ENCODE measurements at regions not wholly inside any gene's neighbourhood (a gene's known extent, or its start where the extent isn't known, plus 50 kb on each side); places are given as distances from the start of the nearest gene placed in this dataset.

- H3K27me3 ChIP-seq (replicated peaks in 1 of 4; ENCODE audit: control insufficient read depth in 3 of 4, extremely low read depth in 1 of 4, insufficient read depth in 3 of 4, low read length in 3 of 4): no peaks in the 10 kb centered on the region
- H3K79me1 ChIP-seq (ENCODE audit: low read depth, low read length): no peaks in the 10 kb centered on the region
- H2BK15ac ChIP-seq (ENCODE audit: low read length): peak overlapping the region; percentile 1; the same call in 1 of the 2 replicates
- no peak overlapping the region for H3K4ac ChIP-seq (replicated peaks; ENCODE audit: insufficient read length, low read depth, low read length)
- DNase-seq (ENCODE audit: low read depth in 1 of 2, low spot score in 2 of 2) (no peak), FAIRE-seq (no peak)
- H2BK12ac ChIP-seq (ENCODE audit: low read depth, low read length): no peak overlapping the region
- H3K27ac ChIP-seq (ENCODE audit: low read depth, low read length): no peak overlapping the region
- no peak overlapping the region for H4K5ac ChIP-seq (ENCODE audit: insufficient read length, low read depth, low read length)
- no peak overlapping the region for H3K9ac ChIP-seq (replicated peaks in 1 of 4; ENCODE audit: extremely low read depth in 1 of 4, low read depth in 3 of 4, low read length in 3 of 4)
- H3K4me1 ChIP-seq (replicated peaks in 1 of 4; ENCODE audit: control insufficient read depth in 3 of 4, insufficient read depth in 4 of 4, low read length in 3 of 4): peaks cover 0 to 13% (median 6%) of the 10 kb centered on the region in 4 experiments
- no peak overlapping the region for H3K23ac ChIP-seq (ENCODE audit: insufficient read length)
- no peaks in the 10 kb centered on the region for H4K20me1 ChIP-seq (replicated peaks in 1 of 2; ENCODE audit: control insufficient read depth in 1 of 2, insufficient read depth in 2 of 2, low read length in 2 of 2)
- H3K4me2 ChIP-seq (ENCODE audit: insufficient read depth in 1 of 2, low read depth in 2 of 2, low read length in 2 of 2): no peak overlapping the region
- WGBS, 2 experiments (ENCODE audit: extremely low coverage in 1 of 2, insufficient coverage in 1 of 2, insufficient read length in 1 of 2, insufficient replicate concordance in 2 of 2, low coverage in 1 of 2, low lambda C conversion rate in 2 of 2, missing lambda C conversion rate in 1 of 2): 91% methylated on average over 10 of the region's 10 CpGs; no CpG with 5 or more reads in 1 of the 2 experiments
- no peaks in the 10 kb centered on the region for H3K9me3 ChIP-seq (ENCODE audit: insufficient read depth in 2 of 2, low read depth in 1 of 2, low read length in 1 of 2)
- no peak overlapping the region for H3K14ac ChIP-seq (ENCODE audit: insufficient read length)
- H2BK5ac ChIP-seq (ENCODE audit: low read depth, low read length): no peak overlapping the region
- no peak overlapping the region for H2BK120ac ChIP-seq (replicated peaks; ENCODE audit: low read depth, low read length)
- no peaks in the 10 kb centered on the region for H3K23me2 ChIP-seq (ENCODE audit: low read depth, low read length)
- H3K36me3 ChIP-seq (ENCODE audit: control insufficient read depth in 2 of 4, insufficient read depth in 4 of 4, low read length in 3 of 4): no peaks in the 10 kb centered on the region
- H4K91ac ChIP-seq (replicated peaks; ENCODE audit: insufficient read length, low read length): no peak overlapping the region
- no peak overlapping the region for H2AK5ac ChIP-seq (ENCODE audit: low read depth, low read length)
- no peak overlapping the region for H2AFZ ChIP-seq (ENCODE audit: low read length)
- no peak overlapping the region for H3K4me3 ChIP-seq (ENCODE audit: extremely low read depth in 1 of 4, insufficient read depth in 2 of 4, low read depth in 3 of 4, low read length in 4 of 4)
- H2BK20ac ChIP-seq (ENCODE audit: low read length): no peak overlapping the region
- H3K79me2 ChIP-seq (ENCODE audit: control insufficient read depth in 1 of 2, insufficient read depth in 2 of 2, low read length in 2 of 2): no peaks in the 10 kb centered on the region
- H3K56ac ChIP-seq (replicated peaks; ENCODE audit: insufficient read length, low read depth, low read length): no peak overlapping the region
- no peak overlapping the region for H4K8ac ChIP-seq (ENCODE audit: extremely low read depth, insufficient read depth, low read length)
- CTCF ChIA-PET (ENCODE audit: partially characterized antibody): interaction anchor here (1.1 kb wide), 1 partner anchor 59 kb away, joined by 3 read pairs; no protein-coding TSS in a partner anchor
- POLR2A ChIA-PET (ENCODE audit: partially characterized antibody): interaction anchor here (1.0 to 1.4 kb wide), 2 partner anchors 8 to 83 kb away, joined by 3 read pairs; no protein-coding TSS in a partner anchor
- no peak overlapping the region for H3K18ac ChIP-seq (ENCODE audit: extremely low read depth, low read length)
- TF ChIP-seq RAD21 (IDR thresholded peaks at IDR 0.05 in 1 of 2, conservative IDR thresholded peaks at IDR 0.05 in 1 of 2; ENCODE audit: low read depth in 2 of 2, low read length in 2 of 2): no peak
- no peak for TF ChIP-seq EZH2 (IDR thresholded peaks at IDR 0.05; ENCODE audit: low read depth, low read length, severe bottlenecking)
- TF ChIP-seq HDAC6 (IDR thresholded peaks at IDR 0.05; ENCODE audit: low read depth, low read length): no peak
- no peak for TF ChIP-seq CBX5 (IDR thresholded peaks at IDR 0.05; ENCODE audit: low read depth, low read length)
- no peak for TF ChIP-seq KDM5A (IDR thresholded peaks at IDR 0.05; ENCODE audit: low read length)
- TF ChIP-seq SP1 (IDR thresholded peaks at IDR 0.05; ENCODE audit: low read depth, low read length): no peak
- no peak for TF ChIP-seq SP4 (IDR thresholded peaks at IDR 0.05; ENCODE audit: low read length)
- no peak for TF ChIP-seq TAF1 (IDR thresholded peaks at IDR 0.05; ENCODE audit: low read depth, low read length)
- TF ChIP-seq RNF2 (IDR thresholded peaks at IDR 0.05; ENCODE audit: borderline replicate concordance, low read depth, low read length, missing control alignments, poor library complexity, severe bottlenecking): no peak
- TF ChIP-seq POU5F1 (IDR thresholded peaks at IDR 0.05; ENCODE audit: low read depth, low read length): no peak
- TF ChIP-seq YY1 (IDR thresholded peaks at IDR 0.05; ENCODE audit: low read depth, low read length): no peak
- no peak for TF ChIP-seq NANOG (IDR thresholded peaks at IDR 0.05; ENCODE audit: insufficient read depth, low read depth, low read length, poor library complexity, severe bottlenecking)
- no peak for TF ChIP-seq SIRT6 (IDR thresholded peaks at IDR 0.05; ENCODE audit: low read length)
- no peak for TF ChIP-seq POLR2A (IDR thresholded peaks at IDR 0.05; ENCODE audit: control extremely low read depth in 1 of 2, low read depth in 2 of 2, low read length in 2 of 2)
Measured at GRCh38 chr12:111152561-111152960, 216.3 kb downstream of the PHETA1 start.
